Activated CD4-positive, alpha-beta T cell treated with anti-CD3 and anti-CD28 coated beads, Interleukin-2, amount 50 U/mL, for 48 hours (primary cell): ENCODE measurements at regions not wholly inside any gene's neighbourhood (a gene's known extent, or its start where the extent isn't known, plus 50 kb on each side); places are given as distances from the start of the nearest gene placed in this dataset.

Experiments
- DNase-seq, 2 experiments: peaks; one replicate each; pipeline ENCODE4 v3.0.0-alpha.2; 2020

GRCh38 chr11:71070490-71071453 is 181.6 kb downstream of the SHANK2 start:
- DNase-seq = no peak

DNA sequence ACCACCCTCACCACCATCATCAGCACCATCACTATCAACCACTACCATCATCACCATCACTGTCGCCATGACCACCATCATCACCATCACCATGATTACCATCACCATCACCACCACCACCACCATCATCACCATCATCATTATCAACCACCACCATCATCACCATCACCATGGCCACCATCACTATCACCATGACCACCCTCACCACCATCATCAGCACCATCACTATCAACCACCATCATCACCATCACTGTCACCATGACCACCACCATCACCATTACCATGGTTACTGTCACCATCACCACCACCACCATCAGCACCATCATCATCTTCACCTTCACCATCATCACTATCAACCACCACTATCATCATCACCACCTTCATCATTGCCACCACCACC is 183.4 kb downstream of the SHANK2 start:
- DNase-seq = no peak

GRCh38 chr11:71067753-71068152 is 184.6 kb downstream of the SHANK2 start:
- DNase-seq = no peak

DNA sequence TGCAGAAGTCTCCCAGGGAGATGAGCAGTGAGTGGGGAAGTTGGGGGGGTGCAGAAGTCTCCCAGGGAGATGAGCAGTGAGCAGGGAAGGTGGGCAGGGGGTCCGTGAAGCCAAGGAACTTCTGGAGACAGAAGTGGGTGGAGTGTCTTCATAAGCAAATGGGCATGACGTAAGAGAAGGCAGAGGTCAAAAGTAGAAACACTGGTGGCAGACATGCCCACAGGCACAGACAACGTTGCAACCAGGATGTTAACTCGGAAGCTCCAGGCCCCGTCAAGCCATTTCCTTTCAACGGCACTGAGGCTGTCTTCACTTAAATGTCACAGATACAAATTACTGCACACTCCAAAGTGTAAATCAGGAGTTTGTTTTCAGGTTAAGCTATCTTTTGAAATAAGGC is 186.1 kb downstream of the SHANK2 start:
- DNase-seq = no peak

- DNase-seq = no peak
Measured at GRCh38 chr11:71065841-71066240, 186.5 kb downstream of the SHANK2 start.

DNA sequence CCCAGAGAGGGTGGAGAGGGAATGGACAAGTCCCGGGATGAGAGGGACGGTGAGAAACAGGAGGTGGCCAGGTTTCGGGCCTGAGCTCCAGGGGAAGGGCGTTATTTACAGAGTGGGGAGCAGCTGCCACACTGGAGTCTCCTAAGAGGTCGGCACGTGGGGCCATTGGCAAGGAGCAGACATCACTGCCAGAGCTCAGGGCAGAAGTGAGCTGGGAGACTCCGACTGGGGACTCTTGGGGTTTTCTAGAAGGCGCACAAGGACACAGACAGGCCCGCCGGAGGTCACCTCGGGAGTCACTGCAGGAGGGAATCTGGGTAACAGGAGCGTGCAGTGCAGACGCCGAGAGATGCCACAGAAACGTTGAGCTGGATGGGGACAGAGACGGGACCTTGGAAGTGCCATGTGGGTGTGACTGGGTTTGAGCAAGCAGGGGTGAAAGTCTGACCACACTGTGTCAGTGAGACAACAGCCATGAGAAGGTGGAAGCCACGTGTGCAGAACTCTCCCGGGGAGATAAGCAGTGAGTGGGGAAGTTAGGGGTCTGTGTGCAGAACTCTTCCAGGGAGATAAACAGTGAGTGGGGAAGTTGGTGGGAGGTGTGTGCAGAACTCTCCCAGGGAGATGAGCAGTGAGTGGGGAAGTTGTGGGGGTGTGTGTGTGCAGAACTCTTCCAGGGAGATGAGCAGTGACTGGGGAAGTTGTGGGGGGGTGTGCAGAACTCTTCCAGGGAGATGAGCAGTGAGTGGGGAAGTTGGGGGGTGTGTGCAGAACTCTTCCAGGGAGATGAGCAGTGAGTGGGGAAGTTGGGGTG is 187.5 kb downstream of the SHANK2 start:
- no peak for DNase-seq

DNA sequence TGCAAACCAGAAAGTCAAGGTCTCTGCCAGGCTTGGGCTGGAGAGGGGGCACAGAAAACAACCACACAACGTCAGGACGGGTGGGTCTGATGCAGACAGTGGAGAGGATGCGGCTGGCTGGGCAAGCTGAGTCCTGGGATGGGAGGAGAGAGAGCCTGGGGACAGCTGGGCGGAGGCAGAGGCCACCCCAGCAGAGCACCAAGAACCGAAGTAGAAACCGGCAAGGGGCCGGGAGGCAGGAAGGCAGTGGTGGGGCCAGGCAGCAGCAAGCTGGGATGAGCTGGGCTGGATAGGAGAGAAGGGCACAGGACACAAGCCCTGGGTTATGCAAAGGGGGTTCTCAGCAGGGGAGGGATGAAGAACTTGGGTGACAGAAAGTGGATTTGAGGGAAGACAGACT is 188.2 kb downstream of the SHANK2 start:
- DNase-seq = no peak

GRCh38 chr11:71063129-71063528 is 189.2 kb downstream of the SHANK2 start:
- no peak for DNase-seq

DNA sequence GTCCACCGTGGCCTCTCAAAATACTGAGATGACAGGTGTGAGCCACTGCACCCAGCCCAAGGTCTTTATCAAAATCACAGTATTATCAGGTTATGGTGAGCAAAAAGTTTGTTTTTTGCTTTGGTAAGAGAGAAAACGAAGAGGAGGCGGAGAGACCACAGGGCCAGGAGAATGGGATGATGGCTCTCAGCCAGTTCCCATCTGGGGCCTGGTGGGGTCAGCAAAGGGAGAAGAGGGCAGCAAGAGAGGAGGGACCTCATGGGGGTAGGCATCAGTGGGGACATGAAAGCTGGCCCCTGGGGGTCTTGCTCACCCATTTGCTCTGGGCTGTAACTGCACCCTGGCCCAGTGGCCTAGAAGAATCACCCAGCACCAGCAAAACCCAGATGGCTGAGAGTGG is 190.2 kb downstream of the SHANK2 start:
- no peak for DNase-seq

GRCh38 chr11:71060391-71060791 is 192.0 kb downstream of the SHANK2 start:
- no peak for DNase-seq

- no peak for DNase-seq
Measured at GRCh38 chr11:71059662-71060061, 192.7 kb downstream of the SHANK2 start.

- no peak for DNase-seq
Measured at GRCh38 chr11:71055925-71056324, 196.5 kb downstream of the SHANK2 start.
